AG04449 (cell line): ENCODE measurements at regions not wholly inside any gene's neighbourhood (a gene's known extent, or its start where the extent isn't known, plus 50 kb on each side); places are given as distances from the start of the nearest gene placed in this dataset.
A peak's percentile ranks its signal among the peaks of the same experiment; 100 is the strongest.
"Not testable (repeated sequence)": the region's sequence is repeated elsewhere in the genome, so short reads cannot be mapped to it uniquely, and the experiment has no call there.

ENCODE experiments used
- CTCF ChIA-PET: fragments of 350-600 bp; formaldehyde crosslinking; extraction: SDS; loops from one replicate; lab custom pipeline; 2021; ENCODE audit warnings: antibody characterized with exemption; lab: Yijun Ruan, JAX
- POLR2A ChIA-PET: fragments of 400-600, 350-600 bp; formaldehyde crosslinking; extraction: SDS; loops from one replicate; lab custom pipeline; 2020; ENCODE audit warnings: antibody characterized with exemption, inconsistent platforms; lab: Yijun Ruan, JAX
- DNase-seq: peaks from one replicate; pipeline ENCODE4 v3.0.0-alpha.2; 2010; ENCODE audit warnings: low read depth, low spot score
- H3K4me3 ChIP-seq: 2 replicates; pipeline ENCODE4 v1.5.1; 2011; ENCODE audit warnings: low read depth, mild to moderate bottlenecking, control low read depth, low read length
- CTCF ChIP-seq: IDR thresholded peaks from one replicate; pipeline ENCODE4 v1.5.1; 2011; ENCODE audit warnings: mild to moderate bottlenecking, moderate library complexity, low read length, control low read depth, inconsistent platforms; ENCODE audit not compliant: insufficient read depth; ENCODE audit errors: missing control alignments

- ChIA-PET CTCF (interaction anchor here (0.6 kb wide), 1 partner anchor 32 kb away, joined by 3 read pairs; no protein-coding TSS in a partner anchor), POLR2A (interaction anchor here (1.3 kb wide), 1 partner anchor 34 kb away, joined by 4 read pairs; no protein-coding TSS in a partner anchor)
- TF ChIP-seq CTCF, result no peak
- no peak overlapping the region for H3K4me3 ChIP-seq
- peak; percentile 72 for DNase-seq
Measured at GRCh38 chr18:60019463-60019840, 119.7 kb downstream of the PMAIP1 start.

GRCh38 chr18:60018618-60019462, 119.0 kb downstream of the PMAIP1 start:
- ChIA-PET POLR2A (interaction anchor here (0.7 to 1.3 kb wide), 2 partner anchors 34 to 35 kb away, joined by 3 to 4 read pairs; no protein-coding TSS in a partner anchor), CTCF (interaction anchor here (0.6 kb wide), 2 partner anchors 31 to 47 kb away, joined by 3 read pairs; no protein-coding TSS in a partner anchor)
- DNase-seq, result no peak
- H3K4me3 ChIP-seq, result no peak overlapping the region
- no peak for TF ChIP-seq CTCF

GRCh38 chr18:60018134-60018533, 118.3 kb downstream of the PMAIP1 start:
- CTCF ChIA-PET, POLR2A ChIA-PET, DNase-seq: not testable (repeated sequence)

GRCh38 chr18:60017371-60017770, 117.6 kb downstream of the PMAIP1 start:
- H3K4me3 ChIP-seq, result no peak overlapping the region
- DNase-seq, result no peak
- ChIA-PET POLR2A (no interaction called here), CTCF (no interaction called here)
- no peak for TF ChIP-seq CTCF

More at GRCh38 chr18:60018134-60018533, 118.3 kb downstream of the PMAIP1 start:
- not testable (repeated sequence) for H3K4me3 ChIP-seq

- H3K4me3 ChIP-seq, CTCF ChIA-PET, POLR2A ChIA-PET, DNase-seq: not testable (repeated sequence)
Measured at GRCh38 chr18:60015826-60016225, 116.0 kb downstream of the PMAIP1 start.

GRCh38 chr18:60013148-60013547, 113.4 kb downstream of the PMAIP1 start:
- POLR2A ChIA-PET, DNase-seq, CTCF ChIA-PET, H3K4me3 ChIP-seq: not testable (repeated sequence)

GRCh38 chr18:60010984-60011383, 111.2 kb downstream of the PMAIP1 start:
- ChIA-PET POLR2A (no interaction called here), CTCF (interaction anchor here (1.8 kb wide), 1 partner anchor 14 kb away, joined by 4 read pairs; no protein-coding TSS in a partner anchor)
- TF ChIP-seq CTCF, result no peak
- no peak overlapping the region for H3K4me3 ChIP-seq
- no peak for DNase-seq
